GM12873 (cell line): ENCODE measurements at regions not wholly inside any gene's neighbourhood (a gene's known extent, or its start where the extent isn't known, plus 50 kb on each side); places are given as distances from the start of the nearest gene placed in this dataset.

Experiments used
- CTCF ChIP-seq: IDR thresholded peaks from 2 replicates; pipeline ENCODE4 v1.5.1; 2012; ENCODE audit warnings: low read depth, mild to moderate bottlenecking, moderate library complexity, low read length, control low read depth; ENCODE audit not compliant: insufficient read depth; ENCODE audit errors: missing control alignments

- no peak for TF ChIP-seq CTCF
Measured at GRCh38 chr7:45990276-45990675, 69.2 kb upstream of the IGFBP3 start.

GRCh38 chr7:45988405-45989057 lies 67.5 kb upstream of the IGFBP3 start:
- no peak for TF ChIP-seq CTCF

GRCh38 chr7:45987521-45988290 lies 66.6 kb upstream of the IGFBP3 start:
- no peak for TF ChIP-seq CTCF

GRCh38 chr7:45986355-45987298 lies 65.6 kb upstream of the IGFBP3 start:
- no peak for TF ChIP-seq CTCF

- TF ChIP-seq CTCF, result no peak
Measured at GRCh38 chr7:45985902-45986301, 64.8 kb upstream of the IGFBP3 start.

- TF ChIP-seq CTCF, result peak; percentile 8
Measured at GRCh38 chr7:45984386-45985295, 63.6 kb upstream of the IGFBP3 start.
